SIG-M5 treated with dmso at 0.1 percent for 504 hours (cell line): ENCODE measurements at regions not wholly inside any gene's neighbourhood (a gene's known extent, or its start where the extent isn't known, plus 50 kb on each side); places are given as distances from the start of the nearest gene placed in this dataset.
A peak's percentile ranks its signal among the peaks of the same experiment; 100 is the strongest.
"Not testable (repeated sequence)": the region's sequence is repeated elsewhere in the genome, so short reads cannot be mapped to it uniquely, and the experiment has no call there.

Experiments
- DNase-seq: peaks from one replicate; lab custom pipeline; 2025; ENCODE audit not compliant: unreplicated experiment; lab: John Stamatoyannopoulos, UW

- peak; percentile 79 for DNase-seq
These were observed 52.5 kb upstream of the FOXN3 start for GRCh38 chr14:89469210-89470198.

GRCh38 chr14:89468566-89468965 lies 51.5 kb upstream of the FOXN3 start:
- DNase-seq: no peak

- DNase-seq: not testable (repeated sequence)
These were observed 51.0 kb upstream of the FOXN3 start for GRCh38 chr14:89468030-89468429.

GRCh38 chr14:89466944-89467343 lies 49.9 kb upstream of the FOXN3 start:
- DNase-seq: no peak
